ENCODE measurements at regions not wholly inside any gene's neighbourhood (a gene's known extent, or its start where the extent isn't known, plus 50 kb on each side); places are given as distances from the start of the nearest gene placed in this dataset.

GRCh38 chr1:4079815-4080214 lies 179.7 kb upstream of the C1orf174 start:
- Histone ChIP-seq H3K36me3 (no peaks in the 10 kb centered on the region), H3K27me3 (ENCODE audit: low read depth) (no peaks in the 10 kb centered on the region), H3K9me3 (no peaks in the 10 kb centered on the region), H3K4me1 (no peaks in the 10 kb centered on the region), H3K4me3 (no peak overlapping the region), H3K27ac (no peak overlapping the region)
- TF ChIP-seq CTCF (IDR thresholded peaks at IDR 0.05): no peak
- DNase-seq (no peak), ATAC-seq (no peak)
- intact Hi-C loops (cut with DNase I): no loop called here

- H3K4me1 ChIP-seq: no peaks in the 10 kb centered on the region
- no peak overlapping the region for H3K27ac ChIP-seq
- H3K36me3 ChIP-seq: no peaks in the 10 kb centered on the region
- no peaks in the 10 kb centered on the region for H3K27me3 ChIP-seq (ENCODE audit: low read depth)
- no peak for DNase-seq
- intact Hi-C loops (cut with DNase I): no loop called here
- no peak for ATAC-seq
- TF ChIP-seq CTCF (IDR thresholded peaks at IDR 0.05): no peak
- no peak overlapping the region for H3K4me3 ChIP-seq
- no peaks in the 10 kb centered on the region for H3K9me3 ChIP-seq
Observed at GRCh38 chr1:4081806-4082711, 182.0 kb upstream of the C1orf174 start.

GRCh38 chr1:4083231-4084047 lies 183.4 kb upstream of the C1orf174 start:
- H3K9me3 ChIP-seq: no peaks in the 10 kb centered on the region
- H3K36me3 ChIP-seq: no peaks in the 10 kb centered on the region
- no peaks in the 10 kb centered on the region for H3K4me1 ChIP-seq
- no peak for DNase-seq
- H3K27ac ChIP-seq: no peak overlapping the region
- ATAC-seq: peak in 1 of 2 donors; percentile 33
- intact Hi-C loops (cut with DNase I): no loop called here
- H3K4me3 ChIP-seq: no peak overlapping the region
- no peak for TF ChIP-seq CTCF (IDR thresholded peaks at IDR 0.05)
- no peaks in the 10 kb centered on the region for H3K27me3 ChIP-seq (ENCODE audit: low read depth)

GRCh38 chr1:4084048-4084431 lies 184.0 kb upstream of the C1orf174 start:
- intact Hi-C loops (cut with DNase I): no loop called here
- Histone ChIP-seq H3K27ac (no peak overlapping the region), H3K9me3 (no peaks in the 10 kb centered on the region), H3K36me3 (no peaks in the 10 kb centered on the region), H3K27me3 (ENCODE audit: low read depth) (no peaks in the 10 kb centered on the region), H3K4me1 (no peaks in the 10 kb centered on the region), H3K4me3 (no peak overlapping the region)
- DNase-seq: no peak
- TF ChIP-seq CTCF (IDR thresholded peaks at IDR 0.05): no peak
- no peak for ATAC-seq

GRCh38 chr1:4084446-4084845 lies 184.4 kb upstream of the C1orf174 start:
- no peak for DNase-seq
- intact Hi-C loops (cut with DNase I): no loop called here
- no peaks in the 10 kb centered on the region for H3K9me3 ChIP-seq
- no peak overlapping the region for H3K27ac ChIP-seq
- H3K4me1 ChIP-seq: no peaks in the 10 kb centered on the region
- H3K4me3 ChIP-seq: no peak overlapping the region
- H3K27me3 ChIP-seq (ENCODE audit: low read depth): no peaks in the 10 kb centered on the region
- TF ChIP-seq CTCF (IDR thresholded peaks at IDR 0.05): no peak
- H3K36me3 ChIP-seq: no peaks in the 10 kb centered on the region
- ATAC-seq: no peak

Data from lower lobe of right lung (tissue), 2 donors.